H9 (cell line): ENCODE measurements at regions not wholly inside any gene's neighbourhood (a gene's known extent, or its start where the extent isn't known, plus 50 kb on each side); places are given as distances from the start of the nearest gene placed in this dataset.

Experiments used
- DNase-seq: peaks from one replicate; pipeline ENCODE4 v3.0.0-alpha.2; 2017
- H2AFZ ChIP-seq: one replicate; pipeline ENCODE4 v1.6.1; 2013; ENCODE audit warnings: mild to moderate bottlenecking, low read length, control low read depth, moderate library complexity
- H2AK5ac ChIP-seq: 2 replicates; pipeline ENCODE4 v1.6.1; 2013; ENCODE audit warnings: low read length, control low read depth, mixed read lengths; ENCODE audit not compliant: insufficient read length
- H2BK120ac ChIP-seq: one replicate; pipeline ENCODE4 v1.6.1; 2013; ENCODE audit warnings: low read depth, mild to moderate bottlenecking, low read length, control low read depth, inconsistent platforms; ENCODE audit not compliant: poor library complexity, severe bottlenecking
- H2BK12ac ChIP-seq: 2 replicates; pipeline ENCODE4 v1.6.1; 2013; ENCODE audit warnings: low read length, control low read depth, mixed read lengths, low read depth; ENCODE audit not compliant: insufficient read length
- H2BK15ac ChIP-seq: 2 replicates; pipeline ENCODE4 v1.6.1; 2013; ENCODE audit warnings: low read depth, low read length, control low read depth
- H2BK20ac ChIP-seq: one replicate; pipeline ENCODE4 v1.6.1; 2013; ENCODE audit warnings: low read depth, mild to moderate bottlenecking, low read length, control low read depth, inconsistent platforms; ENCODE audit not compliant: poor library complexity, severe bottlenecking
- H2BK5ac ChIP-seq: 2 replicates; pipeline ENCODE4 v1.6.1; 2013; ENCODE audit warnings: low read length, control low read depth, mixed read lengths; ENCODE audit not compliant: insufficient read length
- H3K14ac ChIP-seq: 2 replicates; pipeline ENCODE4 v1.6.1; 2013; ENCODE audit warnings: low read length, control low read depth; ENCODE audit not compliant: insufficient read depth
- H3K18ac ChIP-seq: 2 replicates; pipeline ENCODE4 v1.6.1; 2013; ENCODE audit warnings: low read depth, mild to moderate bottlenecking, mixed read lengths, low read length, control low read depth; ENCODE audit not compliant: insufficient read length
- H3K23ac ChIP-seq: 2 replicates; pipeline ENCODE4 v1.6.1; 2013; ENCODE audit warnings: low read length, control low read depth, mixed read lengths, low read depth; ENCODE audit not compliant: insufficient read length
- H3K23me2 ChIP-seq: 2 replicates; pipeline ENCODE4 v1.6.1; 2013; ENCODE audit warnings: low read depth, mild to moderate bottlenecking, mixed read lengths, low read length, control low read depth; ENCODE audit not compliant: insufficient read length, poor library complexity, severe bottlenecking
- H3K27ac ChIP-seq: 2 replicates; pipeline ENCODE4 v1.5.1; 2013; ENCODE audit warnings: low read length, control low read depth, mixed read lengths, low read depth; ENCODE audit not compliant: insufficient read length
- H3K27me3 ChIP-seq: 2 replicates; pipeline ENCODE4 v1.6.1; 2013; ENCODE audit warnings: low read length, control low read depth, inconsistent platforms; ENCODE audit not compliant: insufficient read depth
- H3K4ac ChIP-seq: 2 replicates; pipeline ENCODE4 v1.6.1; 2013; ENCODE audit warnings: low read depth, mild to moderate bottlenecking, control low read depth, inconsistent platforms, low read length, moderate library complexity
- H3K4me1 ChIP-seq: 2 replicates; pipeline ENCODE4 v1.6.1; 2013; ENCODE audit warnings: low read length, control low read depth, inconsistent platforms; ENCODE audit not compliant: insufficient read depth
- H3K4me2 ChIP-seq: 2 replicates; pipeline ENCODE4 v1.6.1; 2013; ENCODE audit warnings: low read length, control low read depth, mixed read lengths; ENCODE audit not compliant: insufficient read length, insufficient read depth
- H3K56ac ChIP-seq: 2 replicates; pipeline ENCODE4 v1.6.1; 2013; ENCODE audit warnings: low read depth, mild to moderate bottlenecking, mixed read lengths, low read length, control low read depth; ENCODE audit not compliant: insufficient read length
- H3K79me1 ChIP-seq: 2 replicates; pipeline ENCODE4 v1.6.1; 2013; ENCODE audit warnings: low read depth, mild to moderate bottlenecking, moderate library complexity, low read length, control low read depth, inconsistent platforms; ENCODE audit not compliant: insufficient read depth, poor library complexity, severe bottlenecking
- H3K79me2 ChIP-seq: 2 replicates; pipeline ENCODE4 v1.6.1; 2013; ENCODE audit warnings: low read length, control low read depth, inconsistent platforms; ENCODE audit not compliant: insufficient read depth
- H3K9ac ChIP-seq: 2 replicates; pipeline ENCODE4 v1.6.1; 2013; ENCODE audit warnings: low read length, control low read depth, mixed read lengths; ENCODE audit not compliant: insufficient read length; ENCODE audit errors: extremely low read depth
- H3K9me3 ChIP-seq: one replicate; pipeline ENCODE4 v1.6.1; 2013; ENCODE audit warnings: low read depth, low read length, inconsistent platforms; ENCODE audit not compliant: control insufficient read depth
- H3T11ph ChIP-seq: one replicate; pipeline ENCODE4 v1.6.1; 2013; ENCODE audit warnings: mild to moderate bottlenecking, low read length, control low read depth, inconsistent platforms
- H4K20me1 ChIP-seq: one replicate; pipeline ENCODE4 v1.6.1; 2013; ENCODE audit not compliant: control insufficient read depth, insufficient read length, insufficient read depth
- H4K5ac ChIP-seq: 2 replicates; pipeline ENCODE4 v1.6.1; 2013; ENCODE audit warnings: low read depth, mild to moderate bottlenecking, mixed read lengths, low read length, control low read depth; ENCODE audit not compliant: insufficient read length
- H4K8ac ChIP-seq: replicated peaks from 2 replicates; pipeline ENCODE4 v1.6.1; 2013; ENCODE audit warnings: low read length, control low read depth, mixed read lengths, low read depth; ENCODE audit not compliant: insufficient read length
- H4K91ac ChIP-seq: 2 replicates; pipeline ENCODE4 v1.6.1; 2013; ENCODE audit warnings: low read depth, mild to moderate bottlenecking, moderate library complexity, mixed read lengths, low read length, control low read depth; ENCODE audit not compliant: insufficient read length
- H3K27ac Mint-ChIP-seq, 3 experiments: 2 replicates in 2 of 3; 3 replicates in 1 of 3; pipeline ENCODE4 v1.8.0; 2020 to 2021; ENCODE audit warnings: mixed read lengths in 3 of 3, mild to moderate bottlenecking in 1 of 3, moderate library complexity in 1 of 3
- H3K27me3 Mint-ChIP-seq: 2 replicates; pipeline ENCODE4 v1.8.0; 2021; ENCODE audit warnings: low read depth, mild to moderate bottlenecking, moderate library complexity, mixed read lengths
- H3K36me3 Mint-ChIP-seq, 3 experiments: 2 replicates in 2 of 3; 3 replicates in 1 of 3; pipeline ENCODE4 v1.8.0; 2020 to 2021; ENCODE audit warnings: low read depth in 3 of 3, mixed read lengths in 3 of 3; ENCODE audit not compliant: insufficient read depth in 1 of 3
- H3K4me1 Mint-ChIP-seq, 2 experiments: 2 replicates each; pipeline ENCODE4 v1.8.0; 2020; ENCODE audit warnings: mixed read lengths in 2 of 2
- H3K4me3 Mint-ChIP-seq, 2 experiments: 2 replicates in 1 of 2; 3 replicates in 1 of 2; pipeline ENCODE4 v1.8.0; 2020 to 2021; ENCODE audit warnings: mild to moderate bottlenecking in 2 of 2, mixed read lengths in 2 of 2, moderate library complexity in 1 of 2
- H3K9me3 Mint-ChIP-seq, 2 experiments: 2 replicates in 1 of 2; 3 replicates in 1 of 2; pipeline ENCODE4 v1.8.0; 2020; ENCODE audit warnings: mild to moderate bottlenecking in 2 of 2, mixed read lengths in 2 of 2, moderate library complexity in 1 of 2
- CTCF ChIP-seq: fragments of 200-600 bp; sonication (generic); conservative IDR thresholded peaks from 3 replicates; pipeline ENCODE4 v1.8.0; 2021; ENCODE audit warnings: antibody characterized with exemption, mild to moderate bottlenecking
- WGBS: extraction: QIAGEN DNeasy Blood & Tissue Kit; methylation state at CpG from one replicate; pipeline ENCODE4 v1.1.7; 2013; ENCODE audit warnings: missing lambda C conversion rate, low lambda C conversion rate, mixed read lengths; ENCODE audit not compliant: insufficient read length; ENCODE audit errors: extremely low coverage; 5-methylcytosine and 5-hydroxymethylcytosine counted together

GRCh38 chr6:67361264-67361663 lies 1273.8 kb upstream of the ADGRB3 start:
- no peak overlapping the region for H2AFZ ChIP-seq
- H2BK5ac ChIP-seq, result no peak overlapping the region
- no peaks in the 10 kb centered on the region for H4K20me1 ChIP-seq
- H3K4me3 Mint-ChIP-seq, result no peak overlapping the region
- no peak overlapping the region for H3K56ac ChIP-seq
- H3K9me3 ChIP-seq, result no peaks in the 10 kb centered on the region
- H2BK12ac ChIP-seq, result no peak overlapping the region
- no peaks in the 10 kb centered on the region for H3K27me3 ChIP-seq
- H3K9me3 Mint-ChIP-seq, result no peaks in the 10 kb centered on the region
- H3K14ac ChIP-seq, result no peak overlapping the region
- no CpG with 5 or more reads among the region's 2 CpGs for WGBS
- H3K79me2 ChIP-seq, result no peaks in the 10 kb centered on the region
- no peak overlapping the region for H3K9ac ChIP-seq
- H3K79me1 ChIP-seq, result no peaks in the 10 kb centered on the region
- no peak overlapping the region for H4K5ac ChIP-seq
- H3K23me2 ChIP-seq, result no peaks in the 10 kb centered on the region
- no peak overlapping the region for H2BK120ac ChIP-seq
- H3K18ac ChIP-seq, result no peak overlapping the region
- no peak overlapping the region for H2AK5ac ChIP-seq
- no peak overlapping the region for H4K8ac ChIP-seq
- no peak overlapping the region for H2BK15ac ChIP-seq
- no peak for DNase-seq
- H3K27ac ChIP-seq, result no peak overlapping the region
- no peaks in the 10 kb centered on the region for H3K4me1 Mint-ChIP-seq
- no peak overlapping the region for H3K4me2 ChIP-seq
- H3K27me3 Mint-ChIP-seq, result no peaks in the 10 kb centered on the region
- H3K23ac ChIP-seq, result no peak overlapping the region
- H3K27ac Mint-ChIP-seq, result no peak overlapping the region
- TF ChIP-seq CTCF, result no peak
- H3K4ac ChIP-seq, result no peak overlapping the region
- no peak overlapping the region for H2BK20ac ChIP-seq
- H3K36me3 Mint-ChIP-seq, result no peaks in the 10 kb centered on the region
- no peaks in the 10 kb centered on the region for H3K4me1 ChIP-seq
- no peak overlapping the region for H3T11ph ChIP-seq
- no peak overlapping the region for H4K91ac ChIP-seq
